MM.1S (cell line): ENCODE measurements at regions not wholly inside any gene's neighbourhood (a gene's known extent, or its start where the extent isn't known, plus 50 kb on each side); places are given as distances from the start of the nearest gene placed in this dataset.

ENCODE experiments used
- CTCF ChIP-seq: fragments of 300-600 bp; sonication (generic); IDR thresholded peaks from 2 replicates; pipeline ENCODE4 v1.5.1; 2016; ENCODE audit warnings: antibody characterized with exemption, low read length, mixed read lengths
- EZH2 ChIP-seq: fragments of 300-600 bp; sonication (generic); optimal IDR thresholded peaks from 2 replicates; pipeline ENCODE3; 2017; ENCODE audit warnings: low read depth, mild to moderate bottlenecking, antibody characterized with exemption, low read length, mixed read lengths

- TF ChIP-seq CTCF (no peak), EZH2 (no peak)
Measured at GRCh38 chr12:71333418-71333817, 106.2 kb upstream of the LGR5 start.
